ENCODE measurements at regions not wholly inside any gene's neighbourhood (a gene's known extent, or its start where the extent isn't known, plus 50 kb on each side); places are given as distances from the start of the nearest gene placed in this dataset.

GRCh38 chr13:94947965-94948371 is 235.6 kb upstream of the SOX21 start:
- no peaks in the 10 kb centered on the region; a peak in 1 of 5 replicates for H3K4me1 ChIP-seq (replicated peaks in 1 of 2; ENCODE audit: control insufficient read depth in 2 of 2, insufficient read depth in 2 of 2, low read length in 2 of 2)
- no peaks in the 10 kb centered on the region for H3K9me1 ChIP-seq (ENCODE audit: control insufficient read depth, insufficient read depth, low read length)
- intact Hi-C loops (cut with micrococcal nuclease) (loop anchor here (5.0 kb wide), 1 partner anchor 286 kb away; no protein-coding TSS in a partner anchor), in situ Hi-C loops (cut with MboI) (no loop called here)
- 4% methylated on average over 7 of the region's 7 CpGs for WGBS (ENCODE audit: insufficient coverage, low coverage, missing lambda C conversion rate)
- H3K9ac ChIP-seq (ENCODE audit: insufficient read depth in 1 of 2, low read depth in 2 of 2, low read length in 2 of 2): no peak overlapping the region
- H3K36me3 ChIP-seq (ENCODE audit: control insufficient read depth, insufficient read depth, low read length): no peaks in the 10 kb centered on the region
- CTCF ChIA-PET (ENCODE audit: low intra/inter-chr PET ratio): no interaction called here
- H3K4me3 ChIP-seq: no peak overlapping the region
- no peaks in the 10 kb centered on the region for H3K79me2 ChIP-seq (ENCODE audit: control insufficient read depth, insufficient read depth, low read length)
- H3K9me3 ChIP-seq (replicated peaks; ENCODE audit: control insufficient read depth, insufficient read depth, low read depth, low read length): no peaks in the 10 kb centered on the region
- POLR2A ChIA-PET: no interaction called here
- DNase-seq (ENCODE audit: extremely low read depth in 1 of 4, low spot score in 3 of 4) (no peak), FAIRE-seq (no peak), ATAC-seq (no peak)
- H3K4me2 ChIP-seq (ENCODE audit: insufficient read depth, low read length): no peak overlapping the region
- H4K20me1 ChIP-seq (replicated peaks; ENCODE audit: control insufficient read depth, insufficient read depth, low read length): no peaks in the 10 kb centered on the region
- H2AFZ ChIP-seq (ENCODE audit: low read depth, low read length): no peak overlapping the region
- TF ChIP-seq ZNF384 (IDR thresholded peaks at IDR 0.05; ENCODE audit: low read depth, low read length): no peak
- TF ChIP-seq, protein P1, sequence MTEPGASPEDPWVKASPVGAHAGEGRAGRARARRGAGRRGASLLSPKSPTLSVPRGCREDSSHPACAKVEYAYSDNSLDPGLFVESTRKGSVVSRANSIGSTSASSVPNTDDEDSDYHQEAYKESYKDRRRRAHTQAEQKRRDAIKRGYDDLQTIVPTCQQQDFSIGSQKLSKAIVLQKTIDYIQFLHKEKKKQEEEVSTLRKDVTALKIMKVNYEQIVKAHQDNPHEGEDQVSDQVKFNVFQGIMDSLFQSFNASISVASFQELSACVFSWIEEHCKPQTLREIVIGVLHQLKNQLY (CRISPR knock-in tag; conservative IDR thresholded peaks at IDR 0.05): no peak
- TF ChIP-seq DDX20 (tag; IDR thresholded peaks at IDR 0.05; ENCODE audit: low read depth): no peak
- TF ChIP-seq ZNF707 (CRISPR knock-in tag; conservative IDR thresholded peaks at IDR 0.05): no peak
- no peak for TF ChIP-seq CCAR2 (IDR thresholded peaks at IDR 0.05; ENCODE audit: low read depth, low read length)
- no peak for TF ChIP-seq RBM25 (IDR thresholded peaks at IDR 0.05; ENCODE audit: low read depth, low read length, severe bottlenecking)
- TF ChIP-seq GTF2E2 (tag; IDR thresholded peaks at IDR 0.05): no peak
- TF ChIP-seq BMI1 (IDR thresholded peaks at IDR 0.05; ENCODE audit: low read length): no peak
- TF ChIP-seq KDM2B (CRISPR knock-in tag; IDR thresholded peaks at IDR 0.05): no peak
- no peak for TF ChIP-seq TBL1XR1 (IDR thresholded peaks at IDR 0.05; ENCODE audit: low read length in 2 of 2)
- no peak for TF ChIP-seq HMG20A (CRISPR knock-in tag; conservative IDR thresholded peaks at IDR 0.05)
- no peak for TF ChIP-seq CHD2 (IDR thresholded peaks at IDR 0.05; ENCODE audit: low read depth, low read length)
- no peak for TF ChIP-seq RBM15 (IDR thresholded peaks at IDR 0.05; ENCODE audit: insufficient read depth, low read length)
- TF ChIP-seq SIN3B (IDR thresholded peaks at IDR 0.05; ENCODE audit: low read depth): no peak
- H3K27me3 ChIP-seq (ENCODE audit: control insufficient read depth in 2 of 2, insufficient read depth in 2 of 2, low read length in 2 of 2): peaks cover 0 to 12% of the 10 kb centered on the region in 2 experiments; a peak in 2 of 5 replicates
- no TSS peak for BruUV-seq (replicated peaks)
- H3K27ac ChIP-seq (ENCODE audit: extremely low read depth, low read depth, low read length): no peak overlapping the region

Data from K562 (cell line).